ENCODE measurements at regions not wholly inside any gene's neighbourhood (a gene's known extent, or its start where the extent isn't known, plus 50 kb on each side); places are given as distances from the start of the nearest gene placed in this dataset.

DNA sequence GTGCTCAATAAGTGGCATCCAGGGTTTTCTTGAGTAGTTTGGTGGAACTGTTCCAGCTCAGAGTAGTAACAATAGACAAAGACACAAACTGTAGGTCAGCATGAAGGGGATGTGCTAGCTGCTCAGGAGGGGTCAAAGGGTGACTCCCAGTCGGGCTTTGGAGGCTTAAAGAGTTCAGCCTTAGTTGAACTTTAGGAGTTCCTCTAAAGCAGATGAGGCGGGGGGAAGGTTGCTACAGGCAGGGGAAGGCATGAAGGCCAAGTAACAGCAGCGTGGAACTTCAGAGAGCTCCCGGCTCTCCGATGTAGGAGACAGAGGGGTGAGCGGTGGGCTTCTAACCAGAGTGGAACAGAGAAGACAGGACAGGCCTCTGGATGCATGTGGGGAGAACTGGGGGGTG, 115.5 kb upstream of the CD93 start:
- no peak for DNase-seq (ENCODE audit: low spot score)
- Histone ChIP-seq H3K79me1 (ENCODE audit: low read depth, low read length) (no peaks in the 10 kb centered on the region), H2BK120ac (ENCODE audit: low read depth, low read length) (no peak overlapping the region), H3K18ac (ENCODE audit: low read length) (no peak overlapping the region), H3K27ac (replicated peaks; ENCODE audit: low read length) (no peak overlapping the region), H3K36me3 (replicated peaks in 1 of 2; ENCODE audit: control insufficient read depth in 2 of 2, insufficient read depth in 2 of 2, low read length in 2 of 2) (no peaks in the 10 kb centered on the region), H2BK5ac (ENCODE audit: low read length) (no peak overlapping the region), H4K91ac (ENCODE audit: low read depth, low read length, poor library complexity) (no peak overlapping the region), H4K8ac (ENCODE audit: low read depth, low read length) (no peak overlapping the region), H2BK12ac (ENCODE audit: low read length) (no peak overlapping the region), H3K14ac (ENCODE audit: low read length) (no peak overlapping the region), H3K4me3 (ENCODE audit: low read length in 2 of 2) (no peak overlapping the region), H3K4me2 (ENCODE audit: insufficient read depth, low read length, poor library complexity, severe bottlenecking) (no peak overlapping the region), H2AFZ (ENCODE audit: low read length) (no peak overlapping the region), H3K9me3 (replicated peaks in 1 of 2; ENCODE audit: control insufficient read depth in 2 of 2, insufficient read depth in 1 of 2, low read depth in 1 of 2, low read length in 2 of 2) (no peaks in the 10 kb centered on the region), H2BK15ac (ENCODE audit: low read length) (no peak overlapping the region), H3K9ac (ENCODE audit: low read depth, low read length, poor library complexity) (no peak overlapping the region), H3K27me3 (ENCODE audit: control insufficient read depth in 3 of 3, insufficient read depth in 3 of 3, low read depth in 1 of 3, low read length in 3 of 3) (peaks cover 0 to 9% (median 0%) of the 10 kb centered on the region in 3 experiments), H3K4ac (ENCODE audit: low read length) (no peak overlapping the region), H2AK5ac (ENCODE audit: low read depth, low read length) (no peak overlapping the region), H3K4me1 (ENCODE audit: control insufficient read depth in 2 of 2, insufficient read depth in 1 of 2, low read depth in 1 of 2, low read length in 2 of 2) (peaks cover 2 to 14% of the 10 kb centered on the region in 2 donors), H3K23ac (ENCODE audit: low read depth, low read length, poor library complexity) (no peak overlapping the region)
- no CpG with 5 or more reads among the region's 6 CpGs for WGBS, 2 donors (ENCODE audit: extremely low coverage in 2 of 2, insufficient read length in 2 of 2, insufficient replicate concordance in 1 of 2)

DNA sequence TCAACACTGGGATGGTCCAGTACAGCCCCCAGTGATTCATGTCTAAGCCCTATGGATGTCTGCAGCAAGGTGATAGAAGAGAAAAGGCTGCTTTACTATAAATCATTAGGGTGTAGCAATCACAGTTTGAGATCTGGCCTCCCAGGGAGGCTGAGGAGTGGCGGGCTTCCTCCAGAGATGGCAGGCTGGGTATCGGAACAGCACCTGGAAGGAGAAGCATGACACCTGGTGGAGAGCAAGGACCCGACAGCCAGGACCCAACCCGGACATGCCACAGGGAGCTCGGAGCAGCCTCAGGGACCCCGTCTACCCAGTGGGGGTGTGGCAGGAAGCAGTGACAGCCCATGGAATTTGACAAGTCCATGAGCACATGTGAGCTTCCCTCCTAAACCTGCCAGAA, 114.8 kb upstream of the CD93 start:
- Histone ChIP-seq H2AK5ac (ENCODE audit: low read depth, low read length) (peak overlapping the region; percentile 54), H3K27ac (replicated peaks; ENCODE audit: low read length) (no peak overlapping the region), H4K91ac (ENCODE audit: low read depth, low read length, poor library complexity) (no peak overlapping the region), H3K14ac (ENCODE audit: low read length) (peak overlapping the region; percentile 32), H2BK15ac (ENCODE audit: low read length) (no peak overlapping the region), H3K4me1 (ENCODE audit: control insufficient read depth in 2 of 2, insufficient read depth in 1 of 2, low read depth in 1 of 2, low read length in 2 of 2) (peaks cover 2 to 14% of the 10 kb centered on the region in 2 donors), H3K36me3 (replicated peaks in 1 of 2; ENCODE audit: control insufficient read depth in 2 of 2, insufficient read depth in 2 of 2, low read length in 2 of 2) (no peaks in the 10 kb centered on the region), H3K9me3 (replicated peaks in 1 of 2; ENCODE audit: control insufficient read depth in 2 of 2, insufficient read depth in 1 of 2, low read depth in 1 of 2, low read length in 2 of 2) (no peaks in the 10 kb centered on the region), H2BK120ac (ENCODE audit: low read depth, low read length) (no peak overlapping the region), H4K8ac (ENCODE audit: low read depth, low read length) (no peak overlapping the region), H2AFZ (ENCODE audit: low read length) (no peak overlapping the region), H3K23ac (ENCODE audit: low read depth, low read length, poor library complexity) (no peak overlapping the region), H3K18ac (ENCODE audit: low read length) (no peak overlapping the region), H3K4ac (ENCODE audit: low read length) (no peak overlapping the region), H3K4me2 (ENCODE audit: insufficient read depth, low read length, poor library complexity, severe bottlenecking) (no peak overlapping the region), H3K9ac (ENCODE audit: low read depth, low read length, poor library complexity) (no peak overlapping the region), H2BK12ac (ENCODE audit: low read length) (no peak overlapping the region), H3K27me3 (ENCODE audit: control insufficient read depth in 3 of 3, insufficient read depth in 3 of 3, low read depth in 1 of 3, low read length in 3 of 3) (peaks cover 0 to 9% (median 0%) of the 10 kb centered on the region in 3 experiments), H3K4me3 (ENCODE audit: low read length in 2 of 2) (no peak overlapping the region), H3K79me1 (ENCODE audit: low read depth, low read length) (no peaks in the 10 kb centered on the region), H2BK5ac (ENCODE audit: low read length) (no peak overlapping the region)
- DNase-seq (ENCODE audit: low spot score): no peak
- WGBS, 2 donors (ENCODE audit: extremely low coverage in 2 of 2, insufficient read length in 2 of 2, insufficient replicate concordance in 1 of 2): no CpG with 5 or more reads among the region's 6 CpGs

DNA sequence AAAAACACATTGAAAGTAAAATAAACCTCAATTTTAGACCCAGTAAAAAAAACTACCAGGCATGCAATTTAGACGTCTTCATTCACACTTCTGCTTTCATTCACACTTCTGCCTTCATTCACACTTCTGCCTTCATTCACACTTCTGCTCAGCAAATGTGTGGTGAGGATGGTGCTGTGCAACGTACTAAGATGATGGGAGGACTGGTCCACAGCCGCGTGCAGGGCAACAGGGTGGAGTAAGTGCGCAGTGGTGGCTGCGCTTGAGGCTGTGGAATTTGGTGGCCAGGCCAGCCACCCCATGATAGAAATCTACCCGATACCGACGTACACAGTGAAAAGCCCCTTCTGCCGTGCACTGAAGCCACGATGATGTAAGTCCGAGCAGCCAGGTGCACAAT, 114.3 kb upstream of the CD93 start:
- peaks cover 2 to 11% of the 10 kb centered on the region in 2 donors for H3K4me1 ChIP-seq (ENCODE audit: control insufficient read depth in 2 of 2, insufficient read depth in 1 of 2, low read depth in 1 of 2, low read length in 2 of 2)
- peak overlapping the region; percentile 23 for H2BK12ac ChIP-seq (ENCODE audit: low read length)
- H2AFZ ChIP-seq (ENCODE audit: low read length): no peak overlapping the region
- H3K9ac ChIP-seq (ENCODE audit: low read depth, low read length, poor library complexity): no peak overlapping the region
- no peak overlapping the region for H3K27ac ChIP-seq (replicated peaks; ENCODE audit: low read length)
- no peak overlapping the region for H2BK120ac ChIP-seq (ENCODE audit: low read depth, low read length)
- no peak overlapping the region for H3K23ac ChIP-seq (ENCODE audit: low read depth, low read length, poor library complexity)
- no peak overlapping the region for H4K91ac ChIP-seq (ENCODE audit: low read depth, low read length, poor library complexity)
- no peak overlapping the region for H2BK5ac ChIP-seq (ENCODE audit: low read length)
- H3K4me3 ChIP-seq (ENCODE audit: low read length in 2 of 2): no peak overlapping the region
- no peak overlapping the region for H3K4me2 ChIP-seq (ENCODE audit: insufficient read depth, low read length, poor library complexity, severe bottlenecking)
- peak overlapping the region; percentile 32 for H3K18ac ChIP-seq (ENCODE audit: low read length)
- H2AK5ac ChIP-seq (ENCODE audit: low read depth, low read length): peak overlapping the region; percentile 54
- H2BK15ac ChIP-seq (ENCODE audit: low read length): no peak overlapping the region
- H3K9me3 ChIP-seq (replicated peaks in 1 of 2; ENCODE audit: control insufficient read depth in 2 of 2, insufficient read depth in 1 of 2, low read depth in 1 of 2, low read length in 2 of 2): no peaks in the 10 kb centered on the region
- WGBS, 2 donors (ENCODE audit: extremely low coverage in 2 of 2, insufficient read length in 2 of 2, insufficient replicate concordance in 1 of 2): no CpG with 5 or more reads among the region's 12 CpGs
- H4K8ac ChIP-seq (ENCODE audit: low read depth, low read length): no peak overlapping the region
- H3K27me3 ChIP-seq (ENCODE audit: control insufficient read depth in 3 of 3, insufficient read depth in 3 of 3, low read depth in 1 of 3, low read length in 3 of 3): peaks cover 0 to 7% (median 0%) of the 10 kb centered on the region in 3 experiments
- H3K36me3 ChIP-seq (replicated peaks in 1 of 2; ENCODE audit: control insufficient read depth in 2 of 2, insufficient read depth in 2 of 2, low read length in 2 of 2): no peaks in the 10 kb centered on the region
- no peak for DNase-seq (ENCODE audit: low spot score)
- peak overlapping the region; percentile 32 for H3K14ac ChIP-seq (ENCODE audit: low read length)
- no peaks in the 10 kb centered on the region for H3K79me1 ChIP-seq (ENCODE audit: low read depth, low read length)
- H3K4ac ChIP-seq (ENCODE audit: low read length): peak overlapping the region; percentile 80

DNA sequence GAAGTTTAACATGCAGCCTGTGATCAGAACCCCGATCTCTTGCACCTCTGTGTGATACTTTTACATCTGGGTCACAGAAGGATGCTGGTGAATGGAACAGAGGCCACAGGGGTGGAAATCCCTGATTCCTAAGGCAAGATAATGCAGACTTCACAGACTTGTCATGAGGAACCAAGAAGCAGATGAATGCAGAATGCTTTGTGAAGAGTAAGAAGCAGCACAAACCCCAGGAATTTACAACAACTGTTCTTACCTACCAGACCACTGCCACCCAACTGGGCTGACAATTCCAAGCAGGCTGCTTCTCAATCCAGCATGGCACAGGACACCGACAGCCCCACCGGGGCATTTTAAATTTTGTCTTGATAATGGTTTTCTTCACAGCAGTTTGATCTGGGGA, 113.2 kb upstream of the CD93 start:
- Histone ChIP-seq H3K4me2 (ENCODE audit: insufficient read depth, low read length, poor library complexity, severe bottlenecking) (no peak overlapping the region), H3K4ac (ENCODE audit: low read length) (no peak overlapping the region), H2BK15ac (ENCODE audit: low read length) (no peak overlapping the region), H2AFZ (ENCODE audit: low read length) (no peak overlapping the region), H3K23ac (ENCODE audit: low read depth, low read length, poor library complexity) (no peak overlapping the region), H3K36me3 (replicated peaks in 1 of 2; ENCODE audit: control insufficient read depth in 2 of 2, insufficient read depth in 2 of 2, low read length in 2 of 2) (no peaks in the 10 kb centered on the region), H3K27me3 (ENCODE audit: control insufficient read depth in 3 of 3, insufficient read depth in 3 of 3, low read depth in 1 of 3, low read length in 3 of 3) (peaks cover 0 to 3% (median 0%) of the 10 kb centered on the region in 3 experiments), H3K79me1 (ENCODE audit: low read depth, low read length) (no peaks in the 10 kb centered on the region), H3K18ac (ENCODE audit: low read length) (no peak overlapping the region), H3K4me3 (ENCODE audit: low read length in 2 of 2) (no peak overlapping the region), H4K8ac (ENCODE audit: low read depth, low read length) (no peak overlapping the region), H2BK120ac (ENCODE audit: low read depth, low read length) (no peak overlapping the region), H2BK12ac (ENCODE audit: low read length) (no peak overlapping the region), H3K27ac (replicated peaks; ENCODE audit: low read length) (no peak overlapping the region), H2AK5ac (ENCODE audit: low read depth, low read length) (no peak overlapping the region), H3K9me3 (replicated peaks in 1 of 2; ENCODE audit: control insufficient read depth in 2 of 2, insufficient read depth in 1 of 2, low read depth in 1 of 2, low read length in 2 of 2) (no peaks in the 10 kb centered on the region), H3K9ac (ENCODE audit: low read depth, low read length, poor library complexity) (no peak overlapping the region), H4K91ac (ENCODE audit: low read depth, low read length, poor library complexity) (no peak overlapping the region), H3K14ac (ENCODE audit: low read length) (no peak overlapping the region), H3K4me1 (ENCODE audit: control insufficient read depth in 2 of 2, insufficient read depth in 1 of 2, low read depth in 1 of 2, low read length in 2 of 2) (peaks cover 0 to 2% of the 10 kb centered on the region in 2 donors), H2BK5ac (ENCODE audit: low read length) (no peak overlapping the region)
- no peak for DNase-seq (ENCODE audit: low spot score)
- WGBS, 2 donors (ENCODE audit: extremely low coverage in 2 of 2, insufficient read length in 2 of 2, insufficient replicate concordance in 1 of 2): no CpG with 5 or more reads among the region's 3 CpGs

Measured in neuronal stem cell (in vitro differentiated cells).